SU-DHL-6 (cell line): ENCODE measurements at regions not wholly inside any gene's neighbourhood (a gene's known extent, or its start where the extent isn't known, plus 50 kb on each side); places are given as distances from the start of the nearest gene placed in this dataset.

Experiments
- H2AFZ ChIP-seq: fragments of 200-600 bp; sonication (generic); 2 replicates; pipeline ENCODE4 v1.6.1; 2014; ENCODE audit warnings: low read depth, mild to moderate bottlenecking, moderate library complexity, mixed read lengths, antibody characterized with exemption, low read length; ENCODE audit not compliant: severe bottlenecking
- H3F3A ChIP-seq: fragments of 200-600 bp; shearing (Covaris generic); 2 replicates; pipeline ENCODE4 v1.6.0; 2016; ENCODE audit warnings: antibody characterized with exemption, mild to moderate bottlenecking; ENCODE audit not compliant: insufficient read depth
- H3K27ac ChIP-seq: fragments of 200-600 bp; sonication (generic); 2 replicates; pipeline ENCODE4 v1.5.1; 2016; ENCODE audit warnings: low read depth, mild to moderate bottlenecking, low read length, moderate library complexity, mixed read lengths
- H3K27me3 ChIP-seq: fragments of 200-600 bp; sonication (generic), shearing (Covaris generic); 2 replicates; pipeline ENCODE4 v1.6.0; 2014; ENCODE audit warnings: mild to moderate bottlenecking, low read length
- H3K36me3 ChIP-seq: fragments of 200-600 bp; sonication (generic); 2 replicates; pipeline ENCODE4 v1.6.1; 2014; ENCODE audit warnings: mild to moderate bottlenecking, low read length, mixed read lengths
- H3K4me2 ChIP-seq: fragments of 300-600, 200-600 bp; shearing (Covaris generic), sonication (generic); 2 replicates; pipeline ENCODE4 v1.6.0; 2014; ENCODE audit warnings: low read length, low read depth, mild to moderate bottlenecking; ENCODE audit not compliant: poor library complexity, severe bottlenecking
- H3K4me3 ChIP-seq: fragments of 200-600 bp; sonication (generic); 2 replicates; pipeline ENCODE4 v1.5.1; 2014; ENCODE audit warnings: antibody characterized with exemption, low read length, mild to moderate bottlenecking, mixed read lengths; ENCODE audit not compliant: insufficient read depth, poor library complexity, severe bottlenecking
- H3K79me2 ChIP-seq: fragments of 200-600 bp; sonication (generic); 2 replicates; pipeline ENCODE4 v1.6.1; 2014; ENCODE audit warnings: mild to moderate bottlenecking, low read length, moderate library complexity; ENCODE audit not compliant: insufficient read depth
- H3K9ac ChIP-seq: fragments of 200-600 bp; sonication (generic); 2 replicates; pipeline ENCODE4 v1.7.0; 2014; ENCODE audit warnings: mild to moderate bottlenecking, low read length
- H3K9me2 ChIP-seq: fragments of 200-600 bp; sonication (generic); replicated peaks from 2 replicates; pipeline ENCODE4 v1.6.1; 2014; ENCODE audit warnings: low read length; ENCODE audit not compliant: insufficient read depth
- H3K9me3 ChIP-seq: fragments of 200-600 bp; sonication (generic); 2 replicates; pipeline ENCODE4 v1.6.1; 2014; ENCODE audit warnings: low read length, mixed read lengths; ENCODE audit not compliant: insufficient read depth
- H4K20me1 ChIP-seq: fragments of 200-600 bp; sonication (generic); 2 replicates; pipeline ENCODE4 v1.6.1; 2014; ENCODE audit warnings: low read depth, mild to moderate bottlenecking, antibody characterized with exemption, low read length, moderate library complexity, mixed read lengths
- CTCF ChIP-seq: fragments of 200-600 bp; sonication (generic); IDR thresholded peaks from one replicate; pipeline ENCODE4 v1.5.1; 2017; ENCODE audit warnings: antibody characterized with exemption, mild to moderate bottlenecking, low read length, moderate library complexity; ENCODE audit not compliant: insufficient read depth, poor library complexity, severe bottlenecking
- EZH2phosphoT487 ChIP-seq: fragments of 200-600 bp; sonication (generic), shearing (Covaris generic); conservative IDR thresholded peaks from 2 replicates; pipeline ENCODE4 v1.6.1; 2018; ENCODE audit warnings: mild to moderate bottlenecking, antibody characterized with exemption, low read length, moderate library complexity, mixed read lengths

GRCh38 chr19:31068268-31068667 is 281.0 kb downstream of the TSHZ3 start:
- Histone ChIP-seq H2AFZ (no peak overlapping the region), H3K27me3 (no peaks in the 10 kb centered on the region), H3K4me2 (no peak overlapping the region), H3K79me2 (no peaks in the 10 kb centered on the region), H4K20me1 (no peaks in the 10 kb centered on the region), H3K9ac (no peak overlapping the region), H3F3A (no peaks in the 10 kb centered on the region), H3K27ac (no peak overlapping the region), H3K9me2 (no peaks in the 10 kb centered on the region), H3K36me3 (no peaks in the 10 kb centered on the region), H3K9me3 (no peaks in the 10 kb centered on the region), H3K4me3 (no peak overlapping the region)
- no peak for TF ChIP-seq EZH2phosphoT487
- TF ChIP-seq CTCF, result no peak

- Histone ChIP-seq H3K36me3 (no peaks in the 10 kb centered on the region), H3K27ac (no peak overlapping the region), H3K79me2 (no peaks in the 10 kb centered on the region), H3K9me2 (no peaks in the 10 kb centered on the region), H3F3A (no peaks in the 10 kb centered on the region), H3K9me3 (no peaks in the 10 kb centered on the region), H3K4me3 (no peak overlapping the region), H3K27me3 (no peaks in the 10 kb centered on the region), H2AFZ (no peak overlapping the region), H4K20me1 (no peaks in the 10 kb centered on the region), H3K4me2 (no peak overlapping the region), H3K9ac (no peak overlapping the region)
- TF ChIP-seq EZH2phosphoT487 (no peak), CTCF (no peak)
Measured at GRCh38 chr19:31066385-31066784, 282.9 kb downstream of the TSHZ3 start.

GRCh38 chr19:31064491-31064890 is 284.7 kb downstream of the TSHZ3 start:
- Histone ChIP-seq H3K9ac (no peak overlapping the region), H4K20me1 (no peaks in the 10 kb centered on the region), H2AFZ (no peak overlapping the region), H3K4me2 (no peak overlapping the region), H3K9me2 (no peaks in the 10 kb centered on the region), H3K79me2 (no peaks in the 10 kb centered on the region), H3K9me3 (peaks cover 7% of the 10 kb centered on the region; the same call in 1 of the 2 replicates), H3K4me3 (no peak overlapping the region), H3K27me3 (no peaks in the 10 kb centered on the region), H3K27ac (no peak overlapping the region), H3K36me3 (no peaks in the 10 kb centered on the region), H3F3A (no peaks in the 10 kb centered on the region)
- TF ChIP-seq EZH2phosphoT487 (no peak), CTCF (no peak)
